SK-N-SH (cell line): ENCODE measurements at regions not wholly inside any gene's neighbourhood (a gene's known extent, or its start where the extent isn't known, plus 50 kb on each side); places are given as distances from the start of the nearest gene placed in this dataset.
A peak's percentile ranks its signal among the peaks of the same experiment; 100 is the strongest.

Source experiments
- CTCF ChIA-PET: fragments of 300-600, 350-600 bp; formaldehyde crosslinking; extraction: SDS; loops from one replicate; lab custom pipeline; 2021; lab: Yijun Ruan, JAX
- POLR2A ChIA-PET: fragments of 350-600 bp; sonication (Branson Sonifier 250); formaldehyde crosslinking; extraction: SDS; loops from one replicate; lab custom pipeline; 2020; ENCODE audit warnings: antibody characterized with exemption, inconsistent platforms; lab: Yijun Ruan, JAX
- DNase-seq: peaks from one replicate; pipeline ENCODE4 v3.0.0; 2012
- H2AFZ ChIP-seq: fragments of 200-600 bp; sonication (generic); 2 replicates; pipeline ENCODE4 v1.8.1; 2016; ENCODE audit warnings: antibody characterized with exemption, mild to moderate bottlenecking, low read depth
- H3F3A ChIP-seq: fragments of 200-600 bp; sonication (generic); replicated peaks from 2 replicates; pipeline ENCODE3; 2016; ENCODE audit warnings: antibody characterized with exemption, mild to moderate bottlenecking; ENCODE audit not compliant: insufficient read depth
- H3K27ac ChIP-seq, 2 experiments: fragments of 200-500 bp in 1 of 2; fragments of 200-600 bp in 1 of 2; sonication (Bioruptor generic) in 1 of 2; sonication (generic), shearing (Covaris generic) in 1 of 2; 2 replicates each; pipeline versions ENCODE4 v1.5.1 to v1.6.1; 2014 to 2016; ENCODE audit warnings: low read depth in 2 of 2, inconsistent platforms in 1 of 2, low read length in 1 of 2, mild to moderate bottlenecking in 1 of 2, mixed read lengths in 1 of 2
- H3K27me3 ChIP-seq: fragments of 200-600 bp; sonication (generic), shearing (Covaris generic); 2 replicates; pipeline ENCODE4 v1.6.1; 2016; ENCODE audit warnings: mixed run types; ENCODE audit not compliant: insufficient read depth
- H3K36me3 ChIP-seq, 2 experiments: fragments of 200-500 bp in 1 of 2; fragments of 200-600 bp in 1 of 2; sonication (Bioruptor generic) in 1 of 2; sonication (generic) in 1 of 2; replicated peaks in 1 of 2; 2 replicates each; pipeline versions ENCODE3 to v1.5.1; 2014 to 2016; ENCODE audit warnings: low read length in 1 of 2, mild to moderate bottlenecking in 1 of 2; ENCODE audit not compliant: insufficient read depth in 2 of 2, control insufficient read depth in 1 of 2
- H3K4me1 ChIP-seq, 2 experiments: fragments of 200-500 bp in 1 of 2; fragments of 200-600 bp in 1 of 2; sonication (Bioruptor generic) in 1 of 2; sonication (generic), shearing (Covaris generic) in 1 of 2; 2 replicates each; pipeline versions ENCODE4 v1.5.1 to v1.6.1; 2014 to 2016; ENCODE audit warnings: low read depth in 1 of 2, low read length in 1 of 2, mixed run types in 1 of 2; ENCODE audit not compliant: insufficient read depth in 2 of 2, control insufficient read depth in 1 of 2
- H3K4me2 ChIP-seq: fragments of 200-600 bp; sonication (generic), shearing (Covaris generic); 2 replicates; pipeline ENCODE4 v1.6.1; 2017; ENCODE audit warnings: mixed run types
- H3K4me3 ChIP-seq, 2 experiments: fragments of 200-500 bp in 1 of 2; fragments of 200-600 bp in 1 of 2; sonication (Bioruptor generic) in 1 of 2; sonication (generic), shearing (Covaris generic) in 1 of 2; 2 replicates each; pipeline versions ENCODE4 v1.5.1 to v1.8.1; 2014 to 2016; ENCODE audit warnings: low read depth in 2 of 2, inconsistent platforms in 1 of 2, low read length in 1 of 2, mild to moderate bottlenecking in 1 of 2, mixed read lengths in 1 of 2, moderate library complexity in 1 of 2
- H3K79me2 ChIP-seq: fragments of 200-600 bp; sonication (generic); 2 replicates; pipeline ENCODE4 v1.8.1; 2017; ENCODE audit warnings: mild to moderate bottlenecking; ENCODE audit not compliant: insufficient read depth
- H3K9ac ChIP-seq: fragments of 200-600 bp; sonication (generic); 2 replicates; pipeline ENCODE4 v1.6.1; 2017; ENCODE audit warnings: mixed run types
- H3K9me2 ChIP-seq: fragments of 200-600 bp; sonication (generic); 2 replicates; pipeline ENCODE4 v1.6.1; 2017; ENCODE audit warnings: mixed run types
- H3K9me3 ChIP-seq: fragments of 200-600 bp; sonication (generic); 2 replicates; pipeline ENCODE4 v1.6.1; 2017; ENCODE audit warnings: mixed run types, mild to moderate bottlenecking, moderate library complexity
- H4K20me1 ChIP-seq: fragments of 200-600 bp; sonication (generic); 2 replicates; pipeline ENCODE4 v1.6.1; 2017; ENCODE audit warnings: mild to moderate bottlenecking, mixed run types; ENCODE audit not compliant: insufficient read depth
- CHD2 ChIP-seq: fragments of 150-350 bp; IDR thresholded peaks from 2 replicates; pipeline ENCODE4 v1.6.1; 2018; ENCODE audit warnings: low read length; ENCODE audit not compliant: partially characterized antibody
- CTCF ChIP-seq: fragments of 200-600 bp; sonication (generic); IDR thresholded peaks from 2 replicates; pipeline ENCODE4 v1.6.1; 2017; ENCODE audit warnings: antibody characterized with exemption, mild to moderate bottlenecking, moderate library complexity
- EP300 ChIP-seq, 2 experiments: IDR thresholded peaks; 2 replicates each; pipeline versions ENCODE4 v1.4.0 to v1.6.1; 2012; ENCODE audit warnings: borderline replicate concordance in 1 of 2, low read depth in 1 of 2, low read length in 1 of 2
- EZH2phosphoT487 ChIP-seq: fragments of 200-600 bp; sonication (generic); IDR thresholded peaks from 2 replicates; pipeline ENCODE4 v1.6.1; 2017; ENCODE audit warnings: low read depth, mixed run types, mild to moderate bottlenecking, antibody characterized with exemption, moderate library complexity, borderline replicate concordance
- FOSL2 ChIP-seq: IDR thresholded peaks from 2 replicates; pipeline ENCODE4 v1.4.0; 2012; ENCODE audit warnings: low read depth, mild to moderate bottlenecking, moderate library complexity, borderline replicate concordance
- FOXM1 ChIP-seq: IDR thresholded peaks from 2 replicates; pipeline ENCODE4 v1.4.0; 2012; ENCODE audit warnings: low read depth, mild to moderate bottlenecking
- GATA2 ChIP-seq: sonication (generic); formaldehyde crosslinking; IDR thresholded peaks from 2 replicates; pipeline ENCODE4 v1.5.0; 2020; ENCODE audit warnings: mild to moderate bottlenecking, missing genetic modification reagents
- IRF3 ChIP-seq: fragments of 150-350 bp; IDR thresholded peaks from 2 replicates; pipeline ENCODE4 v1.6.1; 2016; ENCODE audit warnings: mild to moderate bottlenecking, low read depth, low read length
- JUND ChIP-seq: IDR thresholded peaks from 2 replicates; pipeline ENCODE4 v1.4.0; 2012
- MAX ChIP-seq: IDR thresholded peaks from 2 replicates; pipeline ENCODE4 v1.4.0; 2012; ENCODE audit warnings: low read depth
- MEF2A ChIP-seq: IDR thresholded peaks from 2 replicates; pipeline ENCODE4 v1.4.0; 2012; ENCODE audit warnings: low read depth, borderline replicate concordance
- MXI1 ChIP-seq: IDR thresholded peaks from 2 replicates; pipeline ENCODE4 v1.6.1; 2012; ENCODE audit warnings: mild to moderate bottlenecking, low read depth, low read length, improper control_type of control experiment
- NFIC ChIP-seq: IDR thresholded peaks from 2 replicates; pipeline ENCODE4 v1.4.0; 2012; ENCODE audit warnings: borderline replicate concordance
- POLR2AphosphoS5 ChIP-seq: IDR thresholded peaks from 2 replicates; pipeline ENCODE4 v1.6.1; 2012; ENCODE audit warnings: low read depth, low read length
- RAD21 ChIP-seq: IDR thresholded peaks from 2 replicates; pipeline ENCODE4 v1.6.1; 2012; ENCODE audit warnings: mild to moderate bottlenecking, low read length
- RCOR1 ChIP-seq: fragments of 150-350 bp; IDR thresholded peaks from 2 replicates; pipeline ENCODE4 v1.6.1; 2017; ENCODE audit warnings: antibody characterized with exemption, low read length
- REST ChIP-seq: IDR thresholded peaks from 2 replicates; pipeline ENCODE4 v1.6.1; 2012; ENCODE audit warnings: mild to moderate bottlenecking, low read depth, low read length, moderate library complexity
- RFX5 ChIP-seq: IDR thresholded peaks from 2 replicates; pipeline ENCODE4 v1.6.1; 2012; ENCODE audit warnings: mild to moderate bottlenecking, improper control_type of control experiment, low read length
- TEAD4 ChIP-seq: IDR thresholded peaks from 2 replicates; pipeline ENCODE4 v1.4.0; 2012; ENCODE audit warnings: mild to moderate bottlenecking, borderline replicate concordance; ENCODE audit not compliant: insufficient read depth
- USF1 ChIP-seq: IDR thresholded peaks from 2 replicates; pipeline ENCODE4 v1.4.0; 2012; ENCODE audit warnings: low read depth, borderline replicate concordance
- USF2 ChIP-seq: fragments of 150-350 bp; IDR thresholded peaks from 2 replicates; pipeline ENCODE4 v1.6.1; 2017; ENCODE audit warnings: antibody characterized with exemption, low read length, low read depth, borderline replicate concordance
- YY1 ChIP-seq: IDR thresholded peaks from 2 replicates; pipeline ENCODE4 v1.4.0; 2012; ENCODE audit warnings: low read depth, mild to moderate bottlenecking
- ZBTB33 ChIP-seq: IDR thresholded peaks from 2 replicates; pipeline ENCODE4 v1.4.0; 2012; ENCODE audit warnings: low read depth, borderline replicate concordance
- WGBS: methylation state at CpG from one replicate; pipeline ENCODE4 v1.1.6; 2017; ENCODE audit warnings: low lambda C conversion rate; 5-methylcytosine and 5-hydroxymethylcytosine counted together

GRCh38 chr18:10010611-10011015, 96.8 kb downstream of the VAPA start:
- DNase-seq, result no peak
- no peaks in the 10 kb centered on the region for H3K79me2 ChIP-seq
- H3K27me3 ChIP-seq, result no peaks in the 10 kb centered on the region
- H3F3A ChIP-seq, result peaks cover 11% of the 10 kb centered on the region
- H3K4me3 ChIP-seq, result no peak overlapping the region
- ChIA-PET CTCF (interaction anchor here (1.0 to 1.8 kb wide), 2 partner anchors 39 to 508 kb away, joined by 3 to 5 read pairs; no protein-coding TSS in a partner anchor), POLR2A (no interaction called here)
- no peak overlapping the region for H2AFZ ChIP-seq
- peak overlapping the region; percentile 29 for H3K4me2 ChIP-seq
- WGBS, result 20% methylated on average over 6 of the region's 6 CpGs
- peak overlapping the region; percentile 45; the same call in 1 of the 2 replicates for H3K9ac ChIP-seq
- H3K9me2 ChIP-seq, result no peaks in the 10 kb centered on the region
- peaks cover 0 to 7% of the 10 kb centered on the region in 2 experiments; a peak in 3 of 4 replicates for H3K4me1 ChIP-seq
- H3K27ac ChIP-seq, result peak overlapping the region; percentile 44 to 79; a peak in 3 of 4 replicates
- H3K36me3 ChIP-seq, result no peaks in the 10 kb centered on the region
- H4K20me1 ChIP-seq, result no peaks in the 10 kb centered on the region
- no peaks in the 10 kb centered on the region for H3K9me3 ChIP-seq
- TF ChIP-seq FOSL2, result no peak
- peak in 1 of 2 experiments; percentile 81; a peak in 2 of 4 replicates for TF ChIP-seq EP300 (IDR thresholded peaks at IDR 0.05; ENCODE audit: borderline replicate concordance in 1 of 2, low read depth in 1 of 2, low read length in 1 of 2)
- no peak for TF ChIP-seq IRF3
- TF ChIP-seq USF1, result 0 out of 2 replicates have a peak, but pooled peaks have one; percentile 4
- no peak for TF ChIP-seq GATA2 (CRISPR knock-in tag)
- no peak for TF ChIP-seq MEF2A
- peak; percentile 78 for TF ChIP-seq TEAD4
- no peak for TF ChIP-seq RCOR1
- TF ChIP-seq REST, result no peak
- TF ChIP-seq USF2, result no peak
- TF ChIP-seq CTCF, result no peak
- TF ChIP-seq YY1, result no peak
- TF ChIP-seq CHD2, result no peak
- TF ChIP-seq ZBTB33, result peak; percentile 43; the same call in 1 of the 2 replicates
- TF ChIP-seq EZH2phosphoT487, result no peak
- TF ChIP-seq NFIC, result peak; percentile 90
- no peak for TF ChIP-seq RFX5
- no peak for TF ChIP-seq FOXM1
- peak; percentile 39; the same call in 1 of the 2 replicates for TF ChIP-seq POLR2AphosphoS5
- peak; percentile 62; the same call in 1 of the 2 replicates for TF ChIP-seq MAX
- peak; percentile 57 for TF ChIP-seq JUND
- TF ChIP-seq MXI1, result no peak
- no peak for TF ChIP-seq RAD21
